IMR-90 (cell line): ENCODE measurements at regions not wholly inside any gene's neighbourhood (a gene's known extent, or its start where the extent isn't known, plus 50 kb on each side); places are given as distances from the start of the nearest gene placed in this dataset.

ENCODE experiments used
- ATAC-seq: fragments of 200-7000 bp; cut with Tn5 transposase; 2 replicates; pipeline ENCODE4 v1.9.1; 2020; ENCODE audit warnings: low read depth, mild to moderate bottlenecking, moderate library complexity
- BruUV-seq: library from RNA; stranded (reverse); fragments of 400-500 nt; replicated peaks from 2 replicates; lab custom pipeline; 2021; lab: Mats Ljungman, UMichigan
- CTCF ChIA-PET: fragments of 300-600 bp; formaldehyde crosslinking; extraction: SDS; loops from one replicate; lab custom pipeline; 2021; ENCODE audit warnings: antibody characterized with exemption; lab: Yijun Ruan, JAX
- POLR2A ChIA-PET: fragments of 300-600 bp; sonication (Branson Sonifier 250); formaldehyde crosslinking; loops from one replicate; lab custom pipeline; 2022; ENCODE audit warnings: antibody characterized with exemption; ENCODE audit not compliant: unreplicated experiment; lab: Charles Lee
- DNase-seq: peaks from one replicate; pipeline ENCODE4 v3.0.0; 2013
- H2AFZ ChIP-seq: replicated peaks from 2 replicates; pipeline ENCODE3; 2013; ENCODE audit warnings: low read length, mild to moderate bottlenecking; ENCODE audit not compliant: poor library complexity
- H2AK5ac ChIP-seq: 2 replicates; pipeline ENCODE4 v1.6.1; 2013; ENCODE audit warnings: low read depth, low read length, inconsistent platforms
- H2AK9ac ChIP-seq: replicated peaks from 2 replicates; pipeline ENCODE3; 2013; ENCODE audit warnings: mild to moderate bottlenecking, low read depth, low read length, moderate library complexity; ENCODE audit not compliant: poor library complexity
- H2BK120ac ChIP-seq: 2 replicates; pipeline ENCODE4 v1.6.1; 2013; ENCODE audit warnings: low read depth, low read length, inconsistent platforms
- H2BK15ac ChIP-seq: 3 replicates; pipeline ENCODE4 v1.6.1; 2013; ENCODE audit warnings: low read depth, low read length, inconsistent platforms
- H2BK20ac ChIP-seq: 2 replicates; pipeline ENCODE4 v1.6.1; 2013; ENCODE audit warnings: low read depth, mild to moderate bottlenecking, inconsistent platforms, low read length, moderate library complexity
- H2BK5ac ChIP-seq: 2 replicates; pipeline ENCODE4 v1.6.1; 2013; ENCODE audit warnings: mild to moderate bottlenecking, low read depth, low read length, inconsistent platforms; ENCODE audit not compliant: poor library complexity, severe bottlenecking
- H3K14ac ChIP-seq: replicated peaks from 2 replicates; pipeline ENCODE4 v1.6.1; 2013; ENCODE audit warnings: low read depth, low read length, inconsistent platforms
- H3K18ac ChIP-seq: 2 replicates; pipeline ENCODE4 v1.6.1; 2013; ENCODE audit warnings: low read depth, low read length, control low read depth
- H3K23ac ChIP-seq: 2 replicates; pipeline ENCODE4 v1.6.1; 2013; ENCODE audit warnings: low read depth, low read length, inconsistent platforms
- H3K27ac ChIP-seq: 2 replicates; pipeline ENCODE4 v1.5.1; 2013; ENCODE audit warnings: mild to moderate bottlenecking, control low read depth, low read length; ENCODE audit not compliant: insufficient read depth
- H3K27me3 ChIP-seq: 2 replicates; pipeline ENCODE4 v1.6.1; 2013; ENCODE audit warnings: low read length; ENCODE audit not compliant: control insufficient read depth, insufficient read depth
- H3K36me3 ChIP-seq: 2 replicates; pipeline ENCODE4 v1.6.1; 2013; ENCODE audit warnings: low read length, mixed read lengths; ENCODE audit not compliant: control insufficient read depth, insufficient read depth
- H3K4ac ChIP-seq: 2 replicates; pipeline ENCODE4 v1.6.1; 2013; ENCODE audit warnings: low read depth, low read length, inconsistent platforms
- H3K4me1 ChIP-seq: 2 replicates; pipeline ENCODE4 v1.6.1; 2013; ENCODE audit warnings: low read length, mixed read lengths; ENCODE audit not compliant: control insufficient read depth, insufficient read depth
- H3K4me2 ChIP-seq: 2 replicates; pipeline ENCODE4 v1.6.1; 2013; ENCODE audit warnings: low read depth, mild to moderate bottlenecking, control low read depth, low read length, moderate library complexity
- H3K4me3 ChIP-seq: 2 replicates; pipeline ENCODE4 v1.5.1; 2013; ENCODE audit warnings: low read depth, mild to moderate bottlenecking, control low read depth, low read length, moderate library complexity; ENCODE audit not compliant: insufficient read depth
- H3K56ac ChIP-seq: 2 replicates; pipeline ENCODE4 v1.6.1; 2013; ENCODE audit warnings: low read length, inconsistent platforms; ENCODE audit not compliant: insufficient read depth; ENCODE audit errors: extremely low read depth
- H3K79me1 ChIP-seq, 2 experiments: 2 replicates each; pipeline ENCODE4 v1.6.1; 2013; ENCODE audit warnings: low read length in 2 of 2, inconsistent platforms in 1 of 2, low read depth in 1 of 2
- H3K9ac ChIP-seq: 2 replicates; pipeline ENCODE4 v1.6.1; 2013; ENCODE audit warnings: low read depth, low read length, control low read depth
- H3K9me1 ChIP-seq: 2 replicates; pipeline ENCODE4 v1.6.1; 2013; ENCODE audit warnings: low read length, inconsistent platforms; ENCODE audit not compliant: insufficient read depth
- H3K9me3 ChIP-seq: 2 replicates; pipeline ENCODE4 v1.6.1; 2013; ENCODE audit warnings: low read length; ENCODE audit not compliant: control insufficient read depth, insufficient read depth
- H4K20me1 ChIP-seq: 2 replicates; pipeline ENCODE4 v1.6.1; 2013; ENCODE audit warnings: low read length, inconsistent platforms; ENCODE audit not compliant: insufficient read depth
- H4K5ac ChIP-seq: 2 replicates; pipeline ENCODE4 v1.6.1; 2013; ENCODE audit warnings: mild to moderate bottlenecking, low read depth, low read length, control low read depth
- H4K8ac ChIP-seq, 2 experiments: 2 replicates each; pipeline ENCODE4 v1.6.1; 2013; ENCODE audit warnings: low read depth in 2 of 2, low read length in 2 of 2, control low read depth in 1 of 2, inconsistent platforms in 1 of 2
- H4K91ac ChIP-seq: 2 replicates; pipeline ENCODE4 v1.6.1; 2013; ENCODE audit warnings: low read depth, low read length, inconsistent platforms; ENCODE audit not compliant: insufficient read depth
- BHLHE40 ChIP-seq: fragments of 150-350 bp; IDR thresholded peaks from 2 replicates; pipeline ENCODE4 v1.6.1; 2016; ENCODE audit warnings: mild to moderate bottlenecking, low read depth, low read length
- MXI1 ChIP-seq: IDR thresholded peaks from 2 replicates; pipeline ENCODE4 v1.6.1; 2012; ENCODE audit warnings: low read depth, mild to moderate bottlenecking, low read length, moderate library complexity, borderline replicate concordance
- WGBS, 2 experiments: methylation state at CpG; one replicate each; pipeline versions ENCODE4 v1.1.5 to v1.1.7; 2013; ENCODE audit warnings: missing lambda C conversion rate in 2 of 2; ENCODE audit not compliant: insufficient read length in 1 of 2; ENCODE audit errors: extremely low coverage in 2 of 2; 5-methylcytosine and 5-hydroxymethylcytosine counted together
- dilution Hi-C: fragments of 300-500 bp; cut with HindIII; formaldehyde crosslinking; loops from one replicate; pipeline ENCODE4 v1.14.3; 2018; ENCODE audit warnings: low sequenced_read_pairs; ENCODE audit not compliant: unreplicated experiment
- in situ Hi-C: fragments of 300-500 bp; cut with MboI; formaldehyde crosslinking; loops from 3 replicates; pipeline ENCODE4 v1.14.3; 2019; ENCODE audit warnings: low sequenced_read_pairs, inconsistent platforms, mixed read lengths
- intact Hi-C: fragments of 100-400 bp; cut with micrococcal nuclease; formaldehyde crosslinking; loops from 2 replicates; pipeline ENCODE4 v1.10.0; 2022

DNA sequence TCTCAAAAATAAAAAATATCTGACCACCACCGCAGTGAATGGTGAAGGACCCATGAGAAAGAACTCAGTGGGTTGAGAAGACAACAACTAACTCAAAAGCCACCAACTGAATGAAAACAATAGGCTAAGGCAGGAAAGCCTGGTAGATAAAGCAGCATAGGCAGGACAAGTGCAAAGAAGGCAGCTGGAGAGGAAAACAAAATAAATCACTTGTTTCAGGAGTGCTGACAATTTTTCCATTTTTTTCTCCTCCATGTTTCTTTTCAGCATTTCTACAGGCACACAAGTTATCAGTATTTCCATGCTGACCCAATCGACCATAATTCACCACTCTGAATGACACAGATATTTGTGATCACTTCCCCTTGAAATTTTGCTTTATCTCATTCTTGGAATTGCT, 597.8 kb downstream of the LIG4 start:
- Histone ChIP-seq H3K4me3 (no peak overlapping the region), H2BK5ac (no peak overlapping the region), H3K4me1 (no peaks in the 10 kb centered on the region), H3K4ac (no peak overlapping the region), H3K23ac (no peak overlapping the region), H2AK9ac (no peak overlapping the region), H2BK15ac (no peak overlapping the region), H3K4me2 (no peak overlapping the region), H2BK20ac (no peak overlapping the region), H3K27me3 (no peaks in the 10 kb centered on the region), H3K56ac (no peak overlapping the region), H4K91ac (no peak overlapping the region), H3K79me1 (peaks cover 21 to 35% of the 10 kb centered on the region in 2 experiments), H2AFZ (no peak overlapping the region), H3K18ac (no peak overlapping the region), H3K9me1 (peaks cover 6% of the 10 kb centered on the region), H3K9ac (no peak overlapping the region), H2AK5ac (no peak overlapping the region), H4K5ac (no peak overlapping the region), H4K8ac (no peak overlapping the region), H3K36me3 (no peaks in the 10 kb centered on the region), H4K20me1 (no peaks in the 10 kb centered on the region), H3K9me3 (no peaks in the 10 kb centered on the region), H2BK120ac (no peak overlapping the region), H3K27ac (no peak overlapping the region), H3K14ac (no peak overlapping the region)
- ATAC-seq: no peak
- no peak for DNase-seq
- dilution Hi-C loops (no loop called here), intact Hi-C loops (no loop called here), in situ Hi-C loops (no loop called here)
- no TSS peak for BruUV-seq
- WGBS, 2 experiments: no CpG with 5 or more reads among the region's 2 CpGs
- ChIA-PET CTCF (no interaction called here), POLR2A (no interaction called here)
- no peak for TF ChIP-seq MXI1
- no peak for TF ChIP-seq BHLHE40
